ENCODE measurements at regions not wholly inside any gene's neighbourhood (a gene's known extent, or its start where the extent isn't known, plus 50 kb on each side); places are given as distances from the start of the nearest gene placed in this dataset.

GRCh38 chr22:48874956-48875355 is 952.7 kb downstream of the BRD1 start:
- Histone ChIP-seq H4K20me1 (ENCODE audit: control insufficient read depth, insufficient read depth, low read depth, low read length) (no peaks in the 10 kb centered on the region), H3K4me3 (ENCODE audit: low read length) (no peak overlapping the region), H3K36me3 (ENCODE audit: control insufficient read depth, low read length) (no peaks in the 10 kb centered on the region), H3K9me3 (ENCODE audit: control insufficient read depth, insufficient read depth, low read length) (no peaks in the 10 kb centered on the region), H3F3A (ENCODE audit: control insufficient read depth, insufficient read depth) (no peaks in the 10 kb centered on the region), H3K27me3 (ENCODE audit: control insufficient read depth, low read length) (no peaks in the 10 kb centered on the region; the same call in none of the 2 replicates), H3K9me2 (replicated peaks; ENCODE audit: control insufficient read depth, low read length) (no peaks in the 10 kb centered on the region), H3K4me1 (ENCODE audit: control insufficient read depth, low read length) (no peaks in the 10 kb centered on the region), H3K27ac (ENCODE audit: low read depth, low read length) (no peak overlapping the region), H3K79me2 (ENCODE audit: control insufficient read depth, low read length) (no peaks in the 10 kb centered on the region), H3K4me2 (ENCODE audit: low read length) (no peak overlapping the region)
- no peak for TF ChIP-seq EZH2phosphoT487 (IDR thresholded peaks at IDR 0.05; ENCODE audit: borderline replicate concordance, low read length)
- no peak for TF ChIP-seq CTCF (IDR thresholded peaks at IDR 0.05; ENCODE audit: low read depth, low read length, poor library complexity, severe bottlenecking)

- no peaks in the 10 kb centered on the region for H3K79me2 ChIP-seq (ENCODE audit: control insufficient read depth, low read length)
- H4K20me1 ChIP-seq (ENCODE audit: control insufficient read depth, insufficient read depth, low read depth, low read length), result no peaks in the 10 kb centered on the region
- no peak overlapping the region for H3K4me3 ChIP-seq (ENCODE audit: low read length)
- H3K4me2 ChIP-seq (ENCODE audit: low read length), result no peak overlapping the region
- H3K36me3 ChIP-seq (ENCODE audit: control insufficient read depth, low read length), result no peaks in the 10 kb centered on the region
- no peaks in the 10 kb centered on the region for H3K4me1 ChIP-seq (ENCODE audit: control insufficient read depth, low read length)
- no peaks in the 10 kb centered on the region; the same call in none of the 2 replicates for H3K27me3 ChIP-seq (ENCODE audit: control insufficient read depth, low read length)
- H3F3A ChIP-seq (ENCODE audit: control insufficient read depth, insufficient read depth), result no peaks in the 10 kb centered on the region
- TF ChIP-seq EZH2phosphoT487 (IDR thresholded peaks at IDR 0.05; ENCODE audit: borderline replicate concordance, low read length) (no peak), CTCF (IDR thresholded peaks at IDR 0.05; ENCODE audit: low read depth, low read length, poor library complexity, severe bottlenecking) (no peak)
- no peaks in the 10 kb centered on the region for H3K9me3 ChIP-seq (ENCODE audit: control insufficient read depth, insufficient read depth, low read length)
- no peaks in the 10 kb centered on the region for H3K9me2 ChIP-seq (replicated peaks; ENCODE audit: control insufficient read depth, low read length)
- H3K27ac ChIP-seq (ENCODE audit: low read depth, low read length), result no peak overlapping the region
Observed at GRCh38 chr22:48873191-48873520, 954.5 kb downstream of the BRD1 start.

- H3K27ac ChIP-seq (ENCODE audit: low read depth, low read length), result no peak overlapping the region
Observed at GRCh38 chr22:48872271-48873190, 955.1 kb downstream of the BRD1 start.

More at GRCh38 chr22:48872271-48873190, 955.1 kb downstream of the BRD1 start:
- no peaks in the 10 kb centered on the region for H4K20me1 ChIP-seq (ENCODE audit: control insufficient read depth, insufficient read depth, low read depth, low read length)
- no peaks in the 10 kb centered on the region for H3K4me1 ChIP-seq (ENCODE audit: control insufficient read depth, low read length)
- H3K36me3 ChIP-seq (ENCODE audit: control insufficient read depth, low read length), result no peaks in the 10 kb centered on the region
- no peaks in the 10 kb centered on the region for H3K9me3 ChIP-seq (ENCODE audit: control insufficient read depth, insufficient read depth, low read length)
- no peaks in the 10 kb centered on the region; the same call in none of the 2 replicates for H3K27me3 ChIP-seq (ENCODE audit: control insufficient read depth, low read length)
- H3K4me2 ChIP-seq (ENCODE audit: low read length), result no peak overlapping the region
- no peaks in the 10 kb centered on the region for H3K9me2 ChIP-seq (replicated peaks; ENCODE audit: control insufficient read depth, low read length)
- no peak overlapping the region for H3K4me3 ChIP-seq (ENCODE audit: low read length)
- H3F3A ChIP-seq (ENCODE audit: control insufficient read depth, insufficient read depth), result no peaks in the 10 kb centered on the region
- TF ChIP-seq CTCF (IDR thresholded peaks at IDR 0.05; ENCODE audit: low read depth, low read length, poor library complexity, severe bottlenecking) (no peak), EZH2phosphoT487 (IDR thresholded peaks at IDR 0.05; ENCODE audit: borderline replicate concordance, low read length) (no peak)
- H3K79me2 ChIP-seq (ENCODE audit: control insufficient read depth, low read length), result no peaks in the 10 kb centered on the region
